PC-9 (cell line): ENCODE measurements at regions not wholly inside any gene's neighbourhood (a gene's known extent, or its start where the extent isn't known, plus 50 kb on each side); places are given as distances from the start of the nearest gene placed in this dataset.

Experiments
- EZH2 ChIP-seq: fragments of 200-600 bp; sonication (generic); IDR thresholded peaks from 2 replicates; pipeline ENCODE4 v1.8.0; 2017; ENCODE audit warnings: antibody characterized with exemption, low read depth
- TF ChIP-seq, protein P1 (sequence below): fragments of 200-600 bp; sonication (generic); conservative IDR thresholded peaks from 2 replicates; pipeline ENCODE4 v1.6.1; 2017; ENCODE audit warnings: mixed run types, antibody characterized with exemption, mild to moderate bottlenecking, moderate library complexity

DNA sequence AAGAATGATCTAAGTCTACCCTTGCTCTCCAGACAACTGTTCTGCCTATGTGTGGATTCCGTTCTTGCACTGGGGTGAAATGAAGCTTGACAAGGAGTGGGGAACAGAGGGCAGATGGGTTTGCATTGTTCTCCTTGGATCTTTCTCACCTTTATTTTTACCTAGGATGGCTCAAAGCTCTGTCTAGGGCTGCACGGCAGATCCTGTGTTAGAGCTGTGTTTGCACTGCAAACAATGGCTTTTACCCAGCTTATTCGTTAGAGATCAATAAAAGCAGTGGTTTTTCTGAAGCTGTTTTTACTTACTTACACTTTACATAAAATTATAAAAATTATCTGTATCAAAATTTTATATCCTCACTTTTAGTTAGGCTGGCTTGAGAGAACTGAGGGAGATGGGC lies 105.1 kb downstream of the LRIG3 start:
- TF ChIP-seq, protein P1, sequence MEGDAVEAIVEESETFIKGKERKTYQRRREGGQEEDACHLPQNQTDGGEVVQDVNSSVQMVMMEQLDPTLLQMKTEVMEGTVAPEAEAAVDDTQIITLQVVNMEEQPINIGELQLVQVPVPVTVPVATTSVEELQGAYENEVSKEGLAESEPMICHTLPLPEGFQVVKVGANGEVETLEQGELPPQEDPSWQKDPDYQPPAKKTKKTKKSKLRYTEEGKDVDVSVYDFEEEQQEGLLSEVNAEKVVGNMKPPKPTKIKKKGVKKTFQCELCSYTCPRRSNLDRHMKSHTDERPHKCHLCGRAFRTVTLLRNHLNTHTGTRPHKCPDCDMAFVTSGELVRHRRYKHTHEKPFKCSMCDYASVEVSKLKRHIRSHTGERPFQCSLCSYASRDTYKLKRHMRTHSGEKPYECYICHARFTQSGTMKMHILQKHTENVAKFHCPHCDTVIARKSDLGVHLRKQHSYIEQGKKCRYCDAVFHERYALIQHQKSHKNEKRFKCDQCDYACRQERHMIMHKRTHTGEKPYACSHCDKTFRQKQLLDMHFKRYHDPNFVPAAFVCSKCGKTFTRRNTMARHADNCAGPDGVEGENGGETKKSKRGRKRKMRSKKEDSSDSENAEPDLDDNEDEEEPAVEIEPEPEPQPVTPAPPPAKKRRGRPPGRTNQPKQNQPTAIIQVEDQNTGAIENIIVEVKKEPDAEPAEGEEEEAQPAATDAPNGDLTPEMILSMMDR = no peak
- no peak for TF ChIP-seq EZH2
